Chondrocyte (in vitro differentiated cells): ENCODE measurements at regions not wholly inside any gene's neighbourhood (a gene's known extent, or its start where the extent isn't known, plus 50 kb on each side); places are given as distances from the start of the nearest gene placed in this dataset.

Experiments used
- DNase-seq: peaks from one replicate; pipeline ENCODE4 v3.0.0; 2021; ENCODE audit warnings: mixed read lengths, low spot score
- H3K27ac Mint-ChIP-seq: one replicate; pipeline ENCODE4 v1.8.0; 2021; ENCODE audit warnings: mild to moderate bottlenecking, moderate library complexity, mixed read lengths; ENCODE audit not compliant: unreplicated experiment
- H3K27me3 Mint-ChIP-seq: 2 replicates; pipeline ENCODE4 v1.8.0; 2021; ENCODE audit warnings: low read depth, mixed read lengths
- H3K36me3 Mint-ChIP-seq: 2 replicates; pipeline ENCODE4 v1.8.0; 2021; ENCODE audit warnings: low read depth, mixed read lengths
- H3K4me1 Mint-ChIP-seq: 2 replicates; pipeline ENCODE4 v1.8.0; 2021; ENCODE audit warnings: low read depth, mild to moderate bottlenecking, mixed read lengths
- H3K4me3 Mint-ChIP-seq: one replicate; pipeline ENCODE4 v1.8.0; 2021; ENCODE audit warnings: mild to moderate bottlenecking, moderate library complexity, mixed read lengths; ENCODE audit not compliant: unreplicated experiment
- H3K9me3 Mint-ChIP-seq: 2 replicates; pipeline ENCODE4 v1.8.0; 2021; ENCODE audit warnings: low read depth, mixed read lengths
- TF ChIP-seq, protein P1 (sequence below): fragments of 200-600 bp; sonication (generic); IDR thresholded peaks from 2 replicates; pipeline ENCODE4 v1.5.0; 2021; ENCODE audit warnings: antibody characterized with exemption, mild to moderate bottlenecking, moderate library complexity

DNA sequence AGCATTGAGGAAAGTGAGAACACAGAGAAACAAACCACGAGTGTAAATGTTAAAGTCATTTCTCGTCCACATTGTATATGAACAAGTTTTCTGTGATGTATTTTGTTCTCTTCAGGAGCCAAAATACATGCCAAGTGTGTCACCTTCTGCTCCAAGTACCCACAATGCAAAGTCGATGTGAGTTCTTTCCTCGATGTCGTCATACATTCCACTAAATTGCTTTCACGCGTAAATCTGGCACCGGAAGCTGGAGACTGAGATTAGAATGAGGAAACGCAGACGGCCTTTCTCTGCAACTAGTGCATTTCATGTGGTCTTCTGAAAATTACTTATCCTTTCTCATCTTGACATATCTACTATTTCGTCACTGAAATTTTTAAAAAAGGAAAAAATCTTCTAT is 118.5 kb upstream of the SALL3 start:
- peaks cover 2% of the 10 kb centered on the region for H3K27me3 Mint-ChIP-seq

DNA sequence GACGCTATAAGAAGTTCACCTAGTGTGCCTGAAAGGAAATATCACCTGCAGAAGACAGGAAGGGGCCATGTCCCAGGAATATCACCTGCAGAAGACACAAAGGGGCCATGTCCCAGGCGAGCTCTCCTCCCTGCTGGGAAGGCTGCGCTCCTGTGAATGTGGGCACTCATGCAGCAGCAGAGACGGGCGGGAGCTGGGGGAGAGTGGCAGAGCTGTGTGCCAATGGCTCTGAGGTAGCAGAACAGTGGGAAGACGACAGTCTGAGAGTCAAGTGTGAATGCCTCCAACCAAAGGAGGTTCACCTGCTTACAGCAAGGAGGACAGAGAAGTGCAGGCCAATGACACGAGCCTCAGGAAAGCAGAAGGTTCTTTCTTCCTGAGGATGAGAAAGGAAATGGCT is 117.9 kb upstream of the SALL3 start:
- H3K27me3 Mint-ChIP-seq: peaks cover 2% of the 10 kb centered on the region
- H3K36me3 Mint-ChIP-seq: no peaks in the 10 kb centered on the region
- DNase-seq: no peak
- no peaks in the 10 kb centered on the region for H3K4me1 Mint-ChIP-seq
- H3K4me3 Mint-ChIP-seq: no peak overlapping the region
- H3K27ac Mint-ChIP-seq: no peak overlapping the region
- TF ChIP-seq, protein P1, sequence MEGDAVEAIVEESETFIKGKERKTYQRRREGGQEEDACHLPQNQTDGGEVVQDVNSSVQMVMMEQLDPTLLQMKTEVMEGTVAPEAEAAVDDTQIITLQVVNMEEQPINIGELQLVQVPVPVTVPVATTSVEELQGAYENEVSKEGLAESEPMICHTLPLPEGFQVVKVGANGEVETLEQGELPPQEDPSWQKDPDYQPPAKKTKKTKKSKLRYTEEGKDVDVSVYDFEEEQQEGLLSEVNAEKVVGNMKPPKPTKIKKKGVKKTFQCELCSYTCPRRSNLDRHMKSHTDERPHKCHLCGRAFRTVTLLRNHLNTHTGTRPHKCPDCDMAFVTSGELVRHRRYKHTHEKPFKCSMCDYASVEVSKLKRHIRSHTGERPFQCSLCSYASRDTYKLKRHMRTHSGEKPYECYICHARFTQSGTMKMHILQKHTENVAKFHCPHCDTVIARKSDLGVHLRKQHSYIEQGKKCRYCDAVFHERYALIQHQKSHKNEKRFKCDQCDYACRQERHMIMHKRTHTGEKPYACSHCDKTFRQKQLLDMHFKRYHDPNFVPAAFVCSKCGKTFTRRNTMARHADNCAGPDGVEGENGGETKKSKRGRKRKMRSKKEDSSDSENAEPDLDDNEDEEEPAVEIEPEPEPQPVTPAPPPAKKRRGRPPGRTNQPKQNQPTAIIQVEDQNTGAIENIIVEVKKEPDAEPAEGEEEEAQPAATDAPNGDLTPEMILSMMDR: no peak
- peaks cover 29% of the 10 kb centered on the region for H3K9me3 Mint-ChIP-seq

More for the DNA sequence above, 118.5 kb upstream of the SALL3 start:
- TF ChIP-seq, protein P1: no peak
- no peaks in the 10 kb centered on the region for H3K4me1 Mint-ChIP-seq
- H3K36me3 Mint-ChIP-seq: no peaks in the 10 kb centered on the region
- DNase-seq: no peak
- no peak overlapping the region for H3K4me3 Mint-ChIP-seq
- H3K9me3 Mint-ChIP-seq: peaks cover 29% of the 10 kb centered on the region
- H3K27ac Mint-ChIP-seq: no peak overlapping the region

DNA sequence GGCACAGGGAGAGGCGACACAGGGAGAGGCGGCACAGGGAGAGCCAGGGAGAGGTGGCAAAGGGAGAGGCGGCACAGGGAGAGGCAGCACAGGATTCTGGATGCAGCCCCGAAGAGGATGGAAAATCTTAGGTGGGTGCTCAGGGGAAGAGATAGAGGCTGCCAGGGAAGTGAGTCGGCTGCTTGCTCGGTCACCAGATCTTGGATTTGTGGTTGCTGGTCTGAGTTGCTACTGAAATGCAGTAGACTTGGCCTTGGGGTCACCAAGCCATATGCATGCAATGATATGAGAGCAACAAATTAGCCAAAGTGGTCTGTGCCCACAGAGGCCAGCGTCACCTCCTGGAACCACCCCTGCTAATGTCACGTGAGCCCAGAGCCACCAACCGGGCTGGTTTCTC is 117.2 kb upstream of the SALL3 start:
- H3K4me1 Mint-ChIP-seq: no peaks in the 10 kb centered on the region
- no peak for DNase-seq
- H3K27ac Mint-ChIP-seq: no peak overlapping the region
- no peak overlapping the region for H3K4me3 Mint-ChIP-seq
- TF ChIP-seq, protein P1: no peak
- H3K9me3 Mint-ChIP-seq: peaks cover 29% of the 10 kb centered on the region
- H3K36me3 Mint-ChIP-seq: no peaks in the 10 kb centered on the region
- peaks cover 2% of the 10 kb centered on the region for H3K27me3 Mint-ChIP-seq

DNA sequence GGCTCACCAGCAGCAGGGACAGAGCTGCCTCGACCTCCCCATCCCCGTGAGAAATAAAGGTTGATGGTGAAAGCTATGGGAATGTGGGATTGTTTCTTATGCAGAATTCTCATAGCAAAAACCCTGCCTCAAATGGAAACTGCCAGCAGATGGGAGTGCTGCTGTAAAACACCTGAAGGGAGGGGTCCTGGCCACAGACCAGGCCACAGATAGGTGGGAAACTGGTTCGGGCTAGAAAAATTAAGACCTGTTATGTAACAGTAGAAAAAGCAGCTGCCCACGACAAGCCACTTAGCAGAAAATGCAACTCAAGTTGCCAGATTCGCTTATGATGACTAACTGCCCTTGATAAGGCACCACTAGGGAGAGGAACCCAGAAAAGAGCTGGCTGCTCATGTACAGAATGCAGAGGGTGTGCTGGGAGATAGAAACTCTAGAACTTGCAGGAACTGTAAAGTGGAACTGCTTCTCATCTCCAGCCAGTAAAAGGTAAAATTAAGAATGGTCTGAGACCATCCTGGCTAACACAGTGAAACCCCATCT is 114.5 kb upstream of the SALL3 start:
- TF ChIP-seq, protein P1: no peak
- Mint-ChIP-seq H3K4me3 (no peak overlapping the region), H3K27ac (no peak overlapping the region), H3K36me3 (no peaks in the 10 kb centered on the region), H3K4me1 (no peaks in the 10 kb centered on the region), H3K27me3 (peaks cover 2% of the 10 kb centered on the region), H3K9me3 (peaks cover 24% of the 10 kb centered on the region)
- DNase-seq: no peak

DNA sequence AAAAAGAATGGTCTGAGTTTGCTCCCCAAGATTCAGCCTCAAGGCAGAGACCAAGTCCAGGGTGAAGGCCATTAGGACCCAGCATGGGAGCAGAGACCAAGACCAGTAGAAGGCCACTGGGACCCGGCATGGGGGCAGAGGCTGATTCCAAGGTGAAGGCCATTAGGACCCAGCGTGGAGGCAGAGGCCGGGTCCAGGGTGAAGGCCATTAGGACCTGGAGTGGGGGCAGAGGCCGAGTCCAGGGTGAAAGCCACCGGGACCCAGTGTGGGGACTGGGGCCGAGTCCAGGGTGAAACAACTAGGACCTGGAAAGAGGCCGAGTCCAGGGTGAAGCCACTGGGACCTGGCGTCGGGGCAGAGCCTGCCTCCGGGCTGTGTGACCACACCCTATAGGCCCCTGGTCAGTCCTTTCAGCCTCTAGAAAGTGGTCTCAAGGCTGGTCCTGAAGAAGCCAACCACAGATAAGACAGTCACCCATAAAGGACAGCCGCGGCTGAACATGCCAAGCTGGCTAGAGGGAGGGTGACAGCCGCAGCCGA is 113.8 kb upstream of the SALL3 start:
- Mint-ChIP-seq H3K36me3 (no peaks in the 10 kb centered on the region), H3K9me3 (peaks cover 24% of the 10 kb centered on the region), H3K4me1 (no peaks in the 10 kb centered on the region), H3K27ac (no peak overlapping the region), H3K27me3 (no peaks in the 10 kb centered on the region), H3K4me3 (no peak overlapping the region)
- TF ChIP-seq, protein P1: no peak
- no peak for DNase-seq
